ENCODE measurements at regions not wholly inside any gene's neighbourhood (a gene's known extent, or its start where the extent isn't known, plus 50 kb on each side); places are given as distances from the start of the nearest gene placed in this dataset.

DNA sequence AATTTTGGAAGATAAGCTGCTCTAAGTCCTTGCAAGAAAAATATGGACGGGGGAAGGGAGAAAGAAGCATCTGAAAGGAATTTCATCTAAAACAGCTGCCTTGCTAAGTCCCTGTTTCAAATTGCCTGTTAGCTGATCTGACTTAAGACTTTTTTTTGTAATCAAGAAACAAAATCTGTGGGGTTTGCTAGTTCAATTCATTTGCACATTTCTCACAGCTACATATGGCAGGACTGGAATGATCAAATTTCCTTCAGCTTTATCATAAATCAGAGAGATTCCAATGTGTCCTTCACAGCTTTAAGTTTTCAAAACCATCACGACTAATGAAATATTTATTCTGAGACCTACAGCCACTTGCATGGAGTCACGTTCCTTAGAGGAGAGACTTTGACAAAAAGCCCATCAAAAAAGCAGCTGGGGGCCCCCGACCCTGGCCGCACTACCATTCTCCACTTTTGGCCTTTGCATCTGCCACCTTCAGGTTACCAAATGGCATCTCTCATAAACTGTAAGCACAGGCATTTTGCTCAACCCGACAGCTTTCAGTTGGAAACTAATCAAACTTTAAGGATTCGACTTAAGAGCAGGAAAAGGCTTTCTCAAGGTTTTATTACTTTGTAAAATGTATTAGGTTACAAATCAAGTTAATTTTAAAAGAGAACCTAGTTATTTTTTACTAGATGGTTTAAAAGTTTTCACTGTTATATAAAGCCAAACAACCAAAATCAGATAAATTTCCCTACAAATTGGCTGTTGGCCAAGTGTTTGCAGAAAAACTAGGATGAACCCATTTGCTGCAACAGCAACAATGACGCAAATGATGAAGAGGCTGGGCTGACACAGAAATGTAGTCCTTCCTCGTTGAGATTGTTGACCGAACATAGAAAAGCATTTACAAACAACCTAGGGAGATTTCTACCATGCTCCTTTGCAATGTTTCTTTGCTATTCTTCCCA is 100.4 kb upstream of the RND3 start:
- DNase-seq (ENCODE audit: low read depth in 3 of 3): no peak

DNA sequence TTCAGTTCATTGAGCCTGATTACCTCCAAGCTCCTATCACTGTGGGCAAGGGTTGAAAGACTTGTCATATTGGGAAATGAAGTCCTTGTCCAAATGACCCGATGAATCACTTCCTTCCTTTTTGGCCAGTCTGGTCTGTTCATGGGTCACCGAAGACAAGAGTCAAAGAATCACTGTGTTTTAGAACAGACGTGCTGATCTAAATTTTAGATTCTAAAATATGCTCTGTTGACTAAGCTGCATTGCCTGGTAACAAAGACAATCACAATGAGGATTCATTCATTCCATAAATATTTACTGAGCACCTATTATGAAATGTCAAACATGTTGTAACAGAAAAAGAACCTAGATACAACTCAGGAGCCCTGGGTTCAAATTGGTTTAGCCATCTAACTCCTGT is 99.4 kb upstream of the RND3 start:
- no peak for DNase-seq (ENCODE audit: low read depth in 3 of 3)

DNA sequence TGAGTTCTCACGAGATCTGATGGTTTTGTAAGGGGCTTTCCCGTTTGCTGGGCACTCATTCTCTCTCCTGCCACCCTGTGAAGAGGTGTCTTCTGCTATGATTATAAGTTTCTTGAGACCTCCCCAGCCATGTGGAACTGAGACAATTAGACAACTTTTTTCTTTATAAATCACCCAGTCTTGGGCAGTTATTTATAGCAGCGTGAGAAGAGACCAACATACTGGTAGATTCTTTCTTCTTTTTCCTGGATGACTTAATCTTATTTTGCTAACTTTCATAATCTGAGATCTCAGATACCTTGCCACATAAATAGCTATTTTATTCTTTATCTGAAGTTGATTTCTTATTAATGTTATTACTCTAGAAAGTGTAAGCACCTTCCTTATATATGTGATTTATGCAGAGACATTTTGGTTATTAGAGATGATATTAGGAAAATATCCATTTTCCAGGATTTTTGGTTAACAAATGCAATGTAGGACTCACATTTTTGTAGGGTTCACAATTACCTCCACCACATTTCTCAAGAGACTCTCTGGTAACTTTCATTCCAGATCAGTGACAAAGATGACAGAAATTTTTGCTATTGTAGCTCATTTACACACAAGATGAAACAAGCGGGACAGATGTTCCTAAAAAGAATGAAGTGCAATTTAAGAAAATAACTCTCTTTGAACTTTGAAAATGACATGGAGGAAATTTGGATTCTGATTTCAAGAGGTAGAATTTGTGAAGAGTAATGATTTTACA is 97.9 kb upstream of the RND3 start:
- no peak for DNase-seq (ENCODE audit: low read depth in 3 of 3)

DNA sequence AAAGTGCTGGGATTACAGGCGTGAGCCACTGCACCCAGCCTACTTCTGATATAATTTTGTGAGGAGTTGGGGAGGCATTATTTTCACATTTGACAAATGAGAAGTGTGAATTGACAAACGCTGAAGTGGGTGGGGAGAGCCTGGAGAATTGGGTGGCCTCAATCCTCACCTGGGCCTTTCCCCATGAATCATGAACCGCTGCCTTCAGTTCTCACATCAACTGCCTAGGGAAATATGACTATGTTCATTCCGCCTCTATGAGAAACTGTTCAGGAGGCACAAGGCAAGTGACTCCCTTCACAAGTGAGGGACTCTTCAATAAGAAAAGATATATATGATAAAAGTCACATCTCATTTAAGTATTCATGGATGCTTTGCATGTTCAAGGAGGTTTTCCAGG is 96.6 kb upstream of the RND3 start:
- DNase-seq (ENCODE audit: low read depth in 3 of 3): no peak

DNA sequence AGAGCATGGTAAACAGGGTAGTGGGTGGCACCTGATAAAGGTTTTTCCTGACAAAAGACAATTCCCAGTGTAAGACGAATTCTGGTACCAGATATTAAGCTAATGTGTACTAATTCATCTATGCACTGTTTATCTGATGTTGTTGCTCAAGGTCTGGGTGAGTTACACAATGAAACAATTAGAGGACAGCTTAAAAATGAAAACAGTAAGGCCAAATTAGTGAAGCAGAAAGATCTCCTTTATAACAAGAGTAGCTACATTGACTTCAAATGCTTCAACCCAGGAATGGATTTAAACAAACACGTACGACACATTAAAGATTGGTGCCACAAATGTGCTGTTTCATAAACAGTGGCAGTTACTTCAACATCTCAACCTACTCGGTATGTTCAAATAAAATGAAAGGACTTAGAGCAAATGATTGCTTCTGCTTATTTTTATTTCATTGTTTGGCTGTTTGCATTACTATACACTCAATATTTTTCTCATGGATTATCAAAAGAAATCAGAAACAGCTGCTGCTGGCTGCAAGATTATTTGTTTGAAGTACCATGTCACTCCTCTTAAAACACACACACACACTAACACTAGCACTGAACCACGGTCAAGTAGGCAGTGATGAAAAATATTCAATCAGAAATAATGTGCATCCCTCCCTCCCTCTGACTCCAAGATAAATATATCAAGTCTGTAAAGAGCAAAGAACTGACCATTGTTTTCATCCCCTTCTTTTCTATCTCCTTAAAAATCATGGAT is 94.4 kb upstream of the RND3 start:
- no peak for DNase-seq (ENCODE audit: low read depth in 3 of 3)

DNA sequence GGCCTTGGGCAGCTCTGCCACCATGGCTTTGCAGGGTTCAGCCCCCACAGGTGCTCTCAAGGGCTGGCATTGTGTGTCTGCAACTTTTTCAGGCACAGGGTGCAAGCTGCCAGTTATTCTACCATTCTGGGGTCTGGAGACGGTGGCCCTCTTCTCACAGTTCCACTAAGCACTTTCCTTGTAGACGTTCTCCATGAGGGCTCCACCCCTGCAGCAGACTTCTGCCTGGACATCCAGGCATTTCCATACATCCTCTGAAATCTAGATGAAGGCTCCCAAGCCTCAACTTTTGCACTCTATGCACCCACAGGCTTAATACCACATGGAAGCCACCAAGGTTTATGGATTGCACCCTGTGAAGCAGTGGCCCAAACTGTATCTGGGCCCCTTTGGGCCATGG is 91.0 kb upstream of the RND3 start:
- no peak for DNase-seq (ENCODE audit: low read depth in 3 of 3)

DNA sequence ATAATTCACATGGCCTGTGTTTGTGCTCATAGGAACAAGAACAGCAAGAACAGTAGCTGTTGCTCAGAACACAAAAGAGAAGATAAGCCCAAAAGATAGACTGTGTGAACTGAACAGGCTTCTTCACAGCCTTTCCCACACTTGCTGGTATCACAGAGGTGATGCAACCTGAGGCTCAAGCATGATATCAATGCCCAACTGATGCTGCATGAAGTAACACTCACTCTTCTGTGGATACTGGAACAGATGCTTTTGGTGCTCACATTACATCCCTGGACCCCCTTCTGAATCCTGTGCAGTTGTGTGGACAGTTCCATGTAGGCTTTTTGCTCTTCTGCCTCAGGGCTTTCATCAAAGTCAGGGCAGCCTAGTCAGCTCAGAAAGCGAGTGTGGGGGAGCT is 88.4 kb upstream of the RND3 start:
- no peak for DNase-seq (ENCODE audit: low read depth in 3 of 3)

DNA sequence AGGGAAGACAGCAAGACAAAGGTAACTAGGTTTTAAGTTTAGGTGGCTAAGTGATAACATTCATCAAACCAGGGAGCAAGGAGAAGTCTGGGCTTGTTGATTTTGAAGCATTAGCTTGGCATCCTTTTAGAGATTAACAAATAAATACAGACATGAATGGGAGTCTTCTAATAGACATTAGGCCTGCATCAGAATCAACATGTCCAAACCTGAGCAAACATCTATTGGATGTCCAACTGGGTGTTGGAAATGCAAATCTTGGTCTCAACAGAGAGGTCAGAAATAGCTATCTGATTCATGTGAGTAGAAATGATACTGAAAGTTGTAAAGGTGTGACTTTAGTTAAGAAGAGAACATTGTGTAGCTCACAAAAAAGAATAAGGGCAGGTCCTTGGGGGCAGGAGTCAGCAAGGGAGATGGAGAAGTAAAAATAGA is 85.5 kb upstream of the RND3 start:
- DNase-seq (ENCODE audit: low read depth in 3 of 3): no peak

DNA sequence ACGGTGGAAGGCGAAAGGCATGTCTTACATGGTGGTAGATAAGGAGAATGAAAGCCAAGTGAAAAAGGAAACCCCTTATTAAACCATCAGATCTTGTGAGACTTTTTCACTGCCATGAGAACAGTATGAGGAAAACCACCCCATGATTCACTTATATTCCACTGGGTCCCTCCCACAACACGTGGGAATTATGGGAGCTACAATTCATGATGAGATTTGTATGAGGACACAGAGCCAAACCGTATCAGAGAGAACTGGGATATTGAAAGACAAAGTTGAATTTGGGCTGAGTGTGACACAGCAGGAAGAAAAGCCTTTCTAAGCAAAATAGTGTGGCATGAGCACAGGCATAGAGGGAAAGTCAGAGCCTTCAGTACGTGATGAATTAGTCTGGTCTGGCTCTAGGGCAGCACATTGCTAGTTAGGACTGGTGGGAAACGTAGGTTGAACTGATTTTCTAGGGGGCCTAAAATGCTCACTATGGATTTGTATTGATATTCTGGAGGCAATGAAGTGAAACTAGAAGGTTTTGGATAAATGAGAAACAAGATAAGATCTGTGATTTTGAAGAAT is 84.8 kb upstream of the RND3 start:
- no peak for DNase-seq (ENCODE audit: low read depth in 3 of 3)

DNA sequence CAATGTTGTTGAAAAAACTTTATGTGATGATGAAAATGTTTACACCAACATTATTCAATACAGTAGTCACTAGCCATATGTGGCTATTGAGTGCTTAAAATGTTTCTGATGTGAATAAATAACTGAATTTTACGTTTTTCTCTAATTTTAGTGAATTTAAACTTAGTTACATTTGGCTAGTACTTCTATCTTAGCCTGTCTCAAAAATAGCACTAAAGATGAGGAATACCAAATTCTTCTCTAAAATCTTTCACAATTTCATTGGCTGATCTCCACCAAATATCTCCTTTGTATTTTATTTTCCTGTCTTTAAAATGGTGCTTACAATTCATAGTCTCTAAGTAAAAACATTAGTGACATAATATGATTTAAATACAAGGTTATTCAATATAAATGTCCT is 83.7 kb upstream of the RND3 start:
- no peak for DNase-seq (ENCODE audit: low read depth in 3 of 3)

DNA sequence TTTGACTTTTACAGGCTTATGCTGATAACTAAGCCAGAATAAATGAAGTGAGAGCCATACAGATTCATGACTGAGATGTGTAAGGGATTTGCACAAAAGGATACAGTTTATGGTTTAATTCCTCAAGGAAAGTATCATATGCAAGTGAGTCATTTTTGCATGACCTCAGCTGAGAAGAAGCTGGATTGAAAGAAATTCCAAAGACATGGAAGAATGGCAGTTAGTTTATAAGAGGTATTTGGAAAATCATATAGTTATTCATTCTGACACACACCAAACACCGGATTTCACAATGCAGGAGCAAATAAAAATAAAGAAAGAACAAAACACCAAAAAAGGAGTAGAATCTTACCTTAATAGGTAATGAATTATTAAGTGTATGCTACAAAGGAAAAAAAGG is 83.2 kb upstream of the RND3 start:
- no peak for DNase-seq (ENCODE audit: low read depth in 3 of 3)

DNA sequence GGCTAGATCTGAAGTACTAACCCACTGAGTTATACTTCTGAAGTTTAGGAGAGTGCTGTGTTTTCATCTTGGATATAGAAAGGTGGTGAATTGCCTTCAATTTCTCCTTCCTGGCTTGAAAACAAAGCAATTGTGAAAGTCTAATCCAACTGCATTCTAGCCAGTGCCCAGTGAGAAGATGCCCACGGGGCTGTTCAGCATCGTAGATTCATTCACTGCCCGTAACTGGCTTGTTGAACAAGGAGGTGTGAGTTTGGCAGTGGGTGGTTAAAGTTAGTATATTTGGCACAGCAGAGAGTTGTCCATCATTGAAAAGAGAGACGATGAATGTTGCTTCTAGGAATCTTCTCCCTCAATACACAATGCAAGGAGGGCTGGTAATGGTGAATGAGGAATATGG is 82.3 kb upstream of the RND3 start:
- no peak for DNase-seq (ENCODE audit: low read depth in 3 of 3)

DNA sequence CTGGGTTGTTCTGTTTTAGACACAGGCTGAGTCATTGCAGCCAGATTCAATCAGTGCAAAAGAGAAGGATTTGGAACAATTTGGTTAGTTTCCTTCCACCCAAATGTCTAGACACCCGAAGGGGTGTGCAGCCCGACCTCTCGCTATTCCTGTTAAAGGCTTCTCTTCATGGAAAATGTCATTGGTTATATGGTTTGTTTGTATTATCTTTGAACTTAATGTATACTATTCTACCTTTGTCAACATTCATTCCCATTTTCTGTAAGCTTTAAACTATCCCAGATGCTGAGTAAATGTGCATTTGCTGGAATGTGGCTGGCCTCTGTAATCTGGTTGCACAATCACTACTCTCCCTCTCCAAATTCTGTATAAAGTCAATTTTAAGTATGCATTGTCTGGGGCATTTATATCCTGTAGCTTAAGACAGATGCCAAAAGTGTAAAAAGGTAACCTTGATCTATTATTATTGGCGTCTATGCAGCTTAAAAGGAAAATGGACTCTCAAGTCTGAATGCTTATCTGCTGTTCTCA is 80.4 kb upstream of the RND3 start:
- no peak for DNase-seq (ENCODE audit: low read depth in 3 of 3)

DNA sequence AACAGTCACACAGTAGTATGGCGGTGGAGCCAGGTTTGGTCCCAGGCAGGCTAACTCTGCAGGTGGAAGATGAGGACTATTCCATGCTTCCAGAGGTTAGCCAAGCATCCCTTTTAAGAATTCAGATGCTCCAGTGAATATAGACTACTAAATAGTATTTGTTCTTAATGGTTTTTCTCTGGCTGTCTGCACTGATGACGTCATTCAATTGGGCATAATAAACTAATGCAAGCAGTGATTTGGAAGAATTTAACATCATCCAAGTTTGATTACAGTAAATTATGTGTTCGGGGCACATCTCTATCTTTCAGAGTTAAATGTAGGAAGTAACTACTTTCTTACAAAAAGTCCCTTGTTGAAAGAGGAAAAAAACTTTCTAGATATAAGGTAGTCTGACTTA is 78.8 kb upstream of the RND3 start:
- DNase-seq (ENCODE audit: low read depth in 3 of 3): no peak

DNA sequence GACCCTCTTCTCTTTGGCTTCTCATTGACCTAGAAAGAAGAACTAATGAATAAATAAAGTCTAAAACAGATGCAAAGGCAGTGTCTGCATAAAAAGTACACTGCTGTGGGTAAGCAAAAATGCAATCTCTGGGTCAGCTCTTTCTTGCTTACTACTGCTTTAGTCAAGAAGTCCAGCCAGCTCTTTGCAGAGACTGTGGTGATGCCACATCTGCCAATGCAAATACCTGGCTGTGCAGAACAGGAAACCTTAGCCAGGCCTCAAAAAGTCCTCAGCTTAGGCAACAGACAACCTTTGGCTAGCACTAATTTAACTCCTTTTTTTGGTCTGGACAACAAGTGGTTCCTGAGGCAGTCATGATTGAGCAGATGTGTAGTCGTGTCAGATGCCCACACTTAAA is 73.6 kb upstream of the RND3 start:
- DNase-seq (ENCODE audit: low read depth in 3 of 3): no peak

DNA sequence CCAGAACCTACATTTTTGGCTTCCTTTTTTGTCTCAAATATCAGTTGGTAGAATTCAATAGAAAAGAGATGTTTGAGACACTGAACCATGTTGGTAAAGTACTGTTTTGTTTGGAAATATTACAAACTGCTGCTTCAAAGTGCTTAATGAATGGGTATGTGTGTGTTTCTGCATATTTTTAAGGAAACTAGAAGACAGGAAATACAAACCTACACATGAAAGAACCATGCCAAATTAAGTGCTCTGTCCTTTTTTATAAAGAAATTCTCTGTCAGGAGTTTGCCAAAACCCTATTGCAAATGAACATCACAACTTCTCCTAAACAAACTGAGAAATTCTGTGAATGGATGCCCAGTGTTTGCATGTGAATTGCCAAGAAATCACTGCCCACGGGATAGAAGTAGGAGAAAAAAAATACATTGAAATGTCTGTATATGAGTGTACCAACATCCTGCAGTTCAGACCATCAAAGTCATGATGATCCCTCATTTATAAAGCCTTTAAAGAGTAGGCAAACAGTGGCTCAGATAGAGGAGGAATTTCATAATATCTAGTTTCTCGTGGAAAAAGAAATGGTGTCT is 69.6 kb upstream of the RND3 start:
- no peak for DNase-seq (ENCODE audit: low read depth in 3 of 3)

DNA sequence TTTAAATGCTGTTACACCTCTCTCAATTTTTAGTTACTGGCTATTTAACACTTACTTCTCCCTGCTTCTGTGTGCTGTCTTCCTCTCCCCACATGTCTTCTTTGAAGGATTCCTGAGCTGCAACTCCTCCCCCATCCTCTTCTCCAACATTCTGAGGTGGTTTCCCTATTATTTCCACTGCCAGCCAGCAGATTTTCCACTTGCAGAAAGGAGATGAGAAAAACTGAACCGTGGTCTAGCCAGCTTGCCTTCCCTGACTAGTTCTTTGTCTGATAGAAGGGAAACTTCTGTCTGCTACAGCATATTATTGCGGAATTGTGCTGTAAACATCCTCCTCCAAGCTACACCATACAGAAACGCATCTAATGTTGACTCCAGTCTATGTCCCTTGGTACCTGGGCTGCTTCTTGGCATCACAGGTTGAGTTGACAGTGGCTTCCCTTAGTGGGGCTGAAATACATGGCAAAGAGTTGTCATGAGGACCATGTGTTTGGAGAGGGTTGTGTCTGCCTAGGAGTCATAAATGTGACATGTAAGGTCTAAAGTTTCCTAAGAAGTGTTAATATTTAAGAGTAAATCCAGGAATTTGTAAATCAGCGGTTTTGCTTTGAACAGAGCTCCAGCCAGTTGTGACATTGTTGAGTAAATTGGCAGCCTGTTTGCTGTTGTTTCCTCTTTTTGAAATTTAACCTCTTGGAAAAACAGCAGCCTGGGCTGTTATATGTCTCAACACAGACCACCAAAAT is 68.3 kb upstream of the RND3 start:
- DNase-seq (ENCODE audit: low read depth in 3 of 3): no peak

DNA sequence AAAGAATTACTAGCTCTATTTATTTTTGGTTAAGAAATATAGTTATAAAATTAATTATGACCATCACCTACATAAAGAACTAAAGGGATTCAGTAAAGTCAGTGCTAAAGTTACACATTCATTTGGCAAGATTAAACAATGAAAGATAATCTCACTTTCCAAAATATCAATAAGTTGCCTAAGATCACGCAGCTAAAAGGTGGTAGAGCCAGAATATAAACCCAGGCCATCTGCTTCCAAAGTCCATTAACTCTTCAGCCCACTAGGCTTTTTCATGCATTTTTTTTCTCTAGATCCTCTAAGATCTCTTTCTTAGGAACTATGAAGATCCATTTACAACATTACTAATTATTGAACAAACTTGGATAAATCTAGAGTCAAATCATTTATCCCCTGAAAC is 66.6 kb upstream of the RND3 start:
- DNase-seq (ENCODE audit: low read depth in 3 of 3): no peak

DNA sequence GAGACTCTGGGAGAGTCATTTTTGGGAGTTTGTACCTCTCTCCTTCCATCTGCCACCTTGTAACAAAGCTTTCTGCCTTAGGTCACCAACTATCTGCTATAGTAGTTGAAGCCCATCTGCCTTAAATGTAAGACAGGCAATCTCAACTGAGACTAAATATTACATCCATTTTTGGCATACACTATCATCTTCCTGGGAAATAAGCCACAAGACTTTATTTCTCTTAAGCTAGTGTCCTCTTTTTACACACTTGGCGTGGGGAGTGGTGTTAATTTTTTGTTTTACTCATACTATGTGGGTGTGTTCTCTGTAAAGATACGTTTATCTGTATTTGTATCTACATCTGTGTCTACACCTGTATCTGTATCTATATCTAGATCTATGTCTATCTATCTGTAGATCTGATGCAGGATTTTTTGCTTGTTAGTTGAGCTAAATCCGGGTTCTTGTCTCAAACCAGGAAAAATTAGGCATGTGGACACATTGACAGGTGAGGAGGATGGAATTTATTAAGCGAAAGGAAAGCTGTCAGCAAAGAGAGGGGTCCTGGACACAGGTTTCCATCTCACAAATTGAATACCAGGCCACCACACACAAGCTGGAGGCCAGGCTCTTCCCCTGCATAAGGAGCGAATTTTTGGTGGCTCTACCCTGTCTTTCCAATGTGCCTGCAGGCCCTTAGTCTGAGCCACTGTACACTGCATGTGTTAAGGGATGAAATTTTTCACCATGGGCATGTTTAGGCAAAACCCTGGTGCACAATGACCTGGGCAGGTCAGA is 64.8 kb upstream of the RND3 start:
- DNase-seq (ENCODE audit: low read depth in 3 of 3): no peak

DNA sequence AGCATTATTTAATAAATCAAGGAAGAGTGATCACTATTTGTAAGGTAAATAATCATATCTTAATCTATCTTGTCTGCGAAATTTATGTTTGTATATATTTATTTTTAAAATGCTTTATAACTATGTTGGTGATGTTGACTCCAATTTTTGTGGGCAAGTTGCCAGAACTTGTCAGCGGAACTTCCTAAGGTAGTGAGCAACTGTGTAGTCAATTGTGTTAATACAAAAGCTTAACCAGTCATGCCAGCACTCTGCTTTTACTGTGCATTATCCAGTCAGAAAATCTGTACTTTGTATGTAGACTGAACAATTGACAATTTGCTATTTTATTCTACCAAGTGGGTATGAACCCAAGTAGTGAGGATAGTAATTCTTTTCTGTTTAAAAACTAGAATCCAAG is 61.9 kb upstream of the RND3 start:
- no peak for DNase-seq (ENCODE audit: low read depth in 3 of 3)
